NCI-H2196 treated with DMSO at 0.1 percent for 48 hours (cell line): ENCODE measurements at regions not wholly inside any gene's neighbourhood (a gene's known extent, or its start where the extent isn't known, plus 50 kb on each side); places are given as distances from the start of the nearest gene placed in this dataset.

Experiments used
- DNase-seq: peaks from one replicate; lab custom pipeline; 2025; ENCODE audit not compliant: unreplicated experiment; lab: John Stamatoyannopoulos, UW

- DNase-seq: no peak
Measured at GRCh38 chr9:81490605-81491331, 198.6 kb downstream of the TLE1 start.

DNA sequence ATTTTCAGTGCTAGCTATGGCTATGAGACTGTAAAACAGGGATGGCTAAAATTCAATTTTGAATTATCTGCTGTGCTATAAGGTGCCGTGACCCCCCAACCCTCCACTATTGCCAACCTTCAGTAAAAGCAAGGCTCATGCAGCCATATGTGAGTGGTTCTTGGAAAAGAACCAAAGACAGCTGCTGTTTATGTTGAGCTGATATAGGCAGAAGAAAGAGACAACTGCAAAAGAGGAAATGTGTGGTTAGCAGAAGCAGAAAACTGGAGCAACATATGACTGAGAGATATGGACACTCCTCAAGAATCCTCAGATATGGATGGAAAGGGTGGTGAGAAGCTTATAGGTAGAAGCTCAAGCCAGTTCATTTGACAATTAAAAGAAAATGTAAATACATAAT is 200.3 kb downstream of the TLE1 start:
- DNase-seq: no peak

DNA sequence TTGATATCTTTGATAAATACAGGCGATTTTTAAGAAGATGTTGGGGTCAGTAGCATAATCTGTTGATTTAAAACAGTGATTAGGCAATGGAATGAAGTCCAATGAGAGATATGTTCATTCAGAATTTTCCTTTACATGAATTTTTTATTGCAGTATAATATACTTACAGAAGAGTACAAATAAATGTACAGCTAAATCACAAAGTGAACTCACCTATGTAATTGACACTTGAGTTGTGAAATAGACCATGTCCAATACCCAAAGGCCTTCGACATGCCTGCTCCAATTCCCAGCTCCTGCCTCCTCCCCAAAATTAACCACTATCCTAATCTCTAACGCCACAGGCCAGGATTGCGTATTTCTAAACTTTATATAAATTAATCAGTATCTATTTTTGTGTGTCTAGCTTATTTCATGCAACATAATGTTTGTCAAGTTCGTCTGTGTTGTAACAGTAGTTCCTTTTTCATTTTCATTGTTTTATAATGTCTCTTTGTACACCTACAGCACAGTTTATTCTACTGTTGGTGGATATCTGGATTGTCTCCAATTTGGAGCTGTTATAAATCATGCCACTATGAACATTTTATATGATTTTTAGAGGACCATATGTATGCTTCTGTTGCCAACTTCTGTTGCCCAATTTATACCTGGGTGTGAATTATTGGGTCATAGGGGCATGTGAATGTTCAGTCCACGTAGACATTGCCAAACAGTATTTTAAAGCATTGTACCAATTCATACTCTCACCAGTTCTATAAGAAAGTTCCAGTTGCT is 208.3 kb downstream of the TLE1 start:
- DNase-seq: no peak

GRCh38 chr9:81479573-81479972 is 209.8 kb downstream of the TLE1 start:
- peak; percentile 13 for DNase-seq

- no peak for DNase-seq
Measured at GRCh38 chr9:81477669-81478068, 211.7 kb downstream of the TLE1 start.

DNA sequence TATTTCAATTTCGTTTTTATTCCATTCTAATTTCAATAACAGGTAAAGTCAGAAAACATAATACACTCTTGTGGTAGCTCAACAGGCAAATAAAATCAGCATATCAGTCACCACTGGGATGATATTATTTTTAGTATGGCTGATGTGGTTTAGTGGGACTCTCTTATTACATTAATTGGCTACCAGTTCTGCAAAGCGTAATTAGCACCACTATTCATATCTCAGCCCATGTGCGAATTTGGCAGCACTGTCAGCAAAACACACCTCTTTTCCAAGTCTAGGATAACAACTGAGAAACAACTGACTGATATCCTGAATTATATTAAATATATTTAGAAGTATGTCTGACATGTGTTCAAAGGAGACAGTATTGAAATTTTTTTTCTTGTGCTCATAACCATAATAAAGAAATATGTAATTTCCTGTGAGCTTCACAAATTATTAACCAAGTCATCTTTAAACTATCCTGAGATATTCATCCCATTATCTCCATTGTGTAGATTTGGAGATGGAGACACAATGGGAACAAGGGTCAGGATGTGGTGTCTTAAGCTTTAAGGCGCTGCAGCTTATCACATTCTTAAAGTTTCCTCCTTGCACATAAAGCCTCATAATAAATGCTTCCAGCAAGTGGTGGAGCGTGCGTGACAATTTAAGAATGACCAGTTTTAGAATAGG is 212.4 kb downstream of the TLE1 start:
- DNase-seq: no peak

DNA sequence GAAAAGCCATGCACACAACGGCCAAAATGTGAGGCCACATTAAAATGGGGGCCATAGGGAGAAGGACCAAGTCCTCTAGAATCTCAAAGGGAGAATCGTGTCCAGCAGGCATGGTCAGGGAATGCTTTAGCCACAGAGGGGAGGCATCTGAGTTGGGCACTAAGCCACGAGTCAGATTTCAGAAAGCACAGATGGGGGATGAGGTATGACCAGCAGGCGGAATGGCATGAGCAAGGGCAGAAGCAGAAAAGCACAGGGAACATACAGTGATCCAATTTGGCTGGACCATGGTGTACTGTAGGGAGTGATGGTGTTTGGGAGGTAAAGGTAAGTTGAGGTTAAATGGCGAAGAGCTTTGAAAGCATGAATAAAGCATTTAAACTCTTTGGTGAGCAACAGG is 214.6 kb downstream of the TLE1 start:
- DNase-seq: no peak

GRCh38 chr9:81474125-81474524 is 215.2 kb downstream of the TLE1 start:
- no peak for DNase-seq

GRCh38 chr9:81473708-81474107 is 215.6 kb downstream of the TLE1 start:
- no peak for DNase-seq

DNA sequence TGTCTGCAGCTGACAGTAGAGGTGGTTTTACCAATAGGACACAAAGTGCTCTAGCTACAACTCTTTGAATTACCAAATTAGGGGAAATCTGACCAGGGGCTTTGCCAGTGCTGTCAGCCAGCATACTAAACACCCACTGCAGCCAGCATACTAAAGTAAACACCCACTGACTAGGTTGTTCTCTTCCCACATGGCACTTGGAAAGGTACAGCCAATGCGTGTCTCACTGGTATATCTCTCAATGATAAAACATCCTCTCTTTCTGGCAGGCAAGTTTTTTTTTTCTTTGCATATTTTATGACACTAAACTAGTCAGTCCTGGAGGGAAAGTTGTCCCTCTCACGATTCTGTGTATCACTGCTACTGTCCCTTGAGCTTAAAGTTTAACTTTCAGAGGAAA is 216.1 kb downstream of the TLE1 start:
- DNase-seq: no peak

- DNase-seq: no peak
Measured at GRCh38 chr9:81472701-81473100, 216.6 kb downstream of the TLE1 start.

GRCh38 chr9:81470864-81471263 is 218.5 kb downstream of the TLE1 start:
- DNase-seq: no peak

GRCh38 chr9:81468084-81468595 is 221.2 kb downstream of the TLE1 start:
- no peak for DNase-seq

DNA sequence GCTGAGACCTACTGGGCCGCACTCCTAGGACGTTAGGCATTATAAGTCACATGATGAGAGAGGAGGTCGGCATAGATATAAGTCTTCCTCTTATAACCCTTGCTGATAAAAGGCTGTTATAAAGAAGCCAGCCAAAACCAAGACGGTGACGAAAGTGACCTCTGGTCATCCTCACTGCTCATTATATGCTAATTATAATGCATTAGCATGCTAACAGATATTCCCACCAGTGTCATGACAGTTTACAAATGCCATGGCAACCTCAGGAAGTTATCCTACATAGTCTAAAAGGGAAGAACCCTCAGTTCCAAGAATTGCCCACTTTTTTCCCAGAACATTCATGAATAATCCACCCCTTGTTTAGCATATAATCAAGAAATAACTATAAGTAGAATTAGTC is 222.4 kb downstream of the TLE1 start:
- no peak for DNase-seq

GRCh38 chr9:81465468-81466011 is 223.8 kb downstream of the TLE1 start:
- DNase-seq: no peak

DNA sequence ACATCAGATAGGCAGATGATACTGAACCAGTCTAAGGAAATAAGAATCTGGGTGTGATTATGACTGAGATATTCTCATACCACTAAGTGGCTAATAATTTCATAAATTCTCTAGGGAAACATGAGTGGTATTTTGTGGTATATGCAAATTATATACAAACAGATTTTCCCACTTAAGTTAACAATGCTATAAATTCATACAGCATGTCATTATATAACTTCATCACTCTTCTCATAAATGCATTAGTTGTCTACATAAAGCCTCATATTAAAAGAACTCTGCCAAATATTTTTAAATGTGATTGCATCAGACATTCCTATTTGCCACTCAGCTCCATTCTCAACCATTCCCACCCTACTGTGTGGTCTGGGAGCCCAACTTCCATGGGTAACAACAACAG is 226.5 kb downstream of the TLE1 start:
- no peak for DNase-seq

DNA sequence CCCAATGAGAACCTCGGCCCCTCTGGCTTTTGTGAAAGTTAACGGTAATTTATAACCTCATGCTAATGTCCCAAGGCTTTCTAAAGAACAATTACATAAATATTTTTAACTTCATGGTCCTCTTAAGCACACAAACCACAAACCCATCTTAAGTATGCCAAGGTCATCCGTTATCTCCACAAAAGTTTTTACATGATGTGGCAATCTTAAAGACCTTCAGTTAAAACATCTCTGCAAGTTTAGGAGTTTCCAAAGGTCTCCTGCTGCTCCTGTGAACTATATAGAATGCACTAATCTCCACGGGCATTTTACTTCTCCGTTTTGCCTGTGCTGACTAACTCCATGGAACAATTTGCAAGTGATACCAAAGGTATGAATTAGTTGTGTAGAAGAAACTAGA is 228.2 kb downstream of the TLE1 start:
- DNase-seq: no peak

GRCh38 chr9:81460693-81461092 is 228.7 kb downstream of the TLE1 start:
- no peak for DNase-seq

- DNase-seq: no peak
Measured at GRCh38 chr9:81459591-81459990, 229.8 kb downstream of the TLE1 start.

- no peak for DNase-seq
Measured at GRCh38 chr9:81456431-81457006, 232.8 kb downstream of the TLE1 start.
